ENCODE measurements at regions not wholly inside any gene's neighbourhood (a gene's known extent, or its start where the extent isn't known, plus 50 kb on each side); places are given as distances from the start of the nearest gene placed in this dataset.

DNA sequence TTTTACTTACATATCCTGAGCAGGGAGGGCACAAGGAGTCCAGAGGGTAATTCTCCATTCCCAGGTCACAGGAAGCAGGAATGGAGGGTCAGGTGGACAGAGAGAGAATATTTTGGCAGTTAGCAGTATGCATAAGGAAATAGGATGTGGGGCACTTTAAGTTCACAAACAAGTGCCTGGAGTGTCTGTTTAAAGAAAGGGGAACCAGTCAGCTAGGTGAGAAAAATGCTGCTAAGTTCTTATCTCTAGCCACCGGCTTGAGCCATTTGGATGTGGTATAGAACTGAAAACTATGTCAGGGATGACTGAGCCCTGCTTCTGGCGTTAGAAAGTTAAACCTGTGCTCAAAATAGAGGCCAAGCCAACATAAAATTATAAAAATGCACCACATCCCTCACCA, 739.7 kb upstream of the NCAM2 start (continued):
- no peak for TF ChIP-seq EWSR1 (IDR thresholded peaks at IDR 0.05; ENCODE audit: borderline replicate concordance, low read depth, partially characterized antibody)
- TF ChIP-seq DIDO1 (tag; IDR thresholded peaks at IDR 0.05; ENCODE audit: low read depth) = no peak
- no peak for TF ChIP-seq ZNF316 (IDR thresholded peaks at IDR 0.05)
- no peak for TF ChIP-seq ZNF175 (CRISPR knock-in tag; IDR thresholded peaks at IDR 0.05; ENCODE audit: low read depth)
- no peak for TF ChIP-seq ZNF3 (CRISPR knock-in tag; IDR thresholded peaks at IDR 0.05)
- no peak for TF ChIP-seq ZNF146 (CRISPR knock-in tag; IDR thresholded peaks at IDR 0.05; ENCODE audit: unreplicated experiment)
- TF ChIP-seq ZNF551 (CRISPR knock-in tag; IDR thresholded peaks at IDR 0.05) = no peak
- TF ChIP-seq ZC3H8 (IDR thresholded peaks at IDR 0.05) = no peak
- TF ChIP-seq NR2C2 (CRISPR knock-in tag; IDR thresholded peaks at IDR 0.05) = no peak
- no peak for TF ChIP-seq NR2C2 (tag; IDR thresholded peaks at IDR 0.05)
- TF ChIP-seq, protein P1, sequence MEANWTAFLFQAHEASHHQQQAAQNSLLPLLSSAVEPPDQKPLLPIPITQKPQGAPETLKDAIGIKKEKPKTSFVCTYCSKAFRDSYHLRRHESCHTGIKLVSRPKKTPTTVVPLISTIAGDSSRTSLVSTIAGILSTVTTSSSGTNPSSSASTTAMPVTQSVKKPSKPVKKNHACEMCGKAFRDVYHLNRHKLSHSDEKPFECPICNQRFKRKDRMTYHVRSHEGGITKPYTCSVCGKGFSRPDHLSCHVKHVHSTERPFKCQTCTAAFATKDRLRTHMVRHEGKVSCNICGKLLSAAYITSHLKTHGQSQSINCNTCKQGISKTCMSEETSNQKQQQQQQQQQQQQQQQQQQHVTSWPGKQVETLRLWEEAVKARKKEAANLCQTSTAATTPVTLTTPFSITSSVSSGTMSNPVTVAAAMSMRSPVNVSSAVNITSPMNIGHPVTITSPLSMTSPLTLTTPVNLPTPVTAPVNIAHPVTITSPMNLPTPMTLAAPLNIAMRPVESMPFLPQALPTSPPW (CRISPR knock-in tag; IDR thresholded peaks at IDR 0.05) = 0 out of 2 replicates have a peak, but pooled peaks have one; percentile 27
- no peak for TF ChIP-seq PHF20 (IDR thresholded peaks at IDR 0.05; ENCODE audit: partially characterized antibody)
- no peak for TF ChIP-seq HNRNPLL (IDR thresholded peaks at IDR 0.05; ENCODE audit: low read depth, low read length, poor library complexity, severe bottlenecking)
- TF ChIP-seq ZNF124 (CRISPR knock-in tag; IDR thresholded peaks at IDR 0.05) = no peak
- TF ChIP-seq, protein P2, sequence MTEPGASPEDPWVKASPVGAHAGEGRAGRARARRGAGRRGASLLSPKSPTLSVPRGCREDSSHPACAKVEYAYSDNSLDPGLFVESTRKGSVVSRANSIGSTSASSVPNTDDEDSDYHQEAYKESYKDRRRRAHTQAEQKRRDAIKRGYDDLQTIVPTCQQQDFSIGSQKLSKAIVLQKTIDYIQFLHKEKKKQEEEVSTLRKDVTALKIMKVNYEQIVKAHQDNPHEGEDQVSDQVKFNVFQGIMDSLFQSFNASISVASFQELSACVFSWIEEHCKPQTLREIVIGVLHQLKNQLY (CRISPR knock-in tag; conservative IDR thresholded peaks at IDR 0.05) = no peak
- TF ChIP-seq, protein P3, sequence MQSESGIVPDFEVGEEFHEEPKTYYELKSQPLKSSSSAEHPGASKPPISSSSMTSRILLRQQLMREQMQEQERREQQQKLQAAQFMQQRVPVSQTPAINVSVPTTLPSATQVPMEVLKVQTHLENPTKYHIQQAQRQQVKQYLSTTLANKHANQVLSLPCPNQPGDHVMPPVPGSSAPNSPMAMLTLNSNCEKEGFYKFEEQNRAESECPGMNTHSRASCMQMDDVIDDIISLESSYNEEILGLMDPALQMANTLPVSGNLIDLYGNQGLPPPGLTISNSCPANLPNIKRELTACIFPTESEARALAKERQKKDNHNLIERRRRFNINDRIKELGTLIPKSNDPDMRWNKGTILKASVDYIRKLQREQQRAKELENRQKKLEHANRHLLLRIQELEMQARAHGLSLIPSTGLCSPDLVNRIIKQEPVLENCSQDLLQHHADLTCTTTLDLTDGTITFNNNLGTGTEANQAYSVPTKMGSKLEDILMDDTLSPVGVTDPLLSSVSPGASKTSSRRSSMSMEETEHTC (IDR thresholded peaks at IDR 0.05) = no peak
- TF ChIP-seq, protein P4, sequence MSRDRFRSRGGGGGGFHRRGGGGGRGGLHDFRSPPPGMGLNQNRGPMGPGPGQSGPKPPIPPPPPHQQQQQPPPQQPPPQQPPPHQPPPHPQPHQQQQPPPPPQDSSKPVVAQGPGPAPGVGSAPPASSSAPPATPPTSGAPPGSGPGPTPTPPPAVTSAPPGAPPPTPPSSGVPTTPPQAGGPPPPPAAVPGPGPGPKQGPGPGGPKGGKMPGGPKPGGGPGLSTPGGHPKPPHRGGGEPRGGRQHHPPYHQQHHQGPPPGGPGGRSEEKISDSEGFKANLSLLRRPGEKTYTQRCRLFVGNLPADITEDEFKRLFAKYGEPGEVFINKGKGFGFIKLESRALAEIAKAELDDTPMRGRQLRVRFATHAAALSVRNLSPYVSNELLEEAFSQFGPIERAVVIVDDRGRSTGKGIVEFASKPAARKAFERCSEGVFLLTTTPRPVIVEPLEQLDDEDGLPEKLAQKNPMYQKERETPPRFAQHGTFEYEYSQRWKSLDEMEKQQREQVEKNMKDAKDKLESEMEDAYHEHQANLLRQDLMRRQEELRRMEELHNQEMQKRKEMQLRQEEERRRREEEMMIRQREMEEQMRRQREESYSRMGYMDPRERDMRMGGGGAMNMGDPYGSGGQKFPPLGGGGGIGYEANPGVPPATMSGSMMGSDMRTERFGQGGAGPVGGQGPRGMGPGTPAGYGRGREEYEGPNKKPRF (IDR thresholded peaks at IDR 0.05; ENCODE audit: low read depth, low read length) = no peak
- TF ChIP-seq ZNF717 (CRISPR knock-in tag; IDR thresholded peaks at IDR 0.05) = no peak
- TF ChIP-seq SMARCC2 (IDR thresholded peaks at IDR 0.05; ENCODE audit: low read depth) = peak; percentile 74
- TF ChIP-seq PCBP2 (IDR thresholded peaks at IDR 0.05; ENCODE audit: low read depth, low read length, poor library complexity, severe bottlenecking) = no peak
- peak; percentile 39; the same call in 1 of the 2 replicates for TF ChIP-seq NFE2 (IDR thresholded peaks at IDR 0.05; ENCODE audit: low read depth)
- no peak for TF ChIP-seq SMAD3 (CRISPR knock-in tag; conservative IDR thresholded peaks at IDR 0.05)
- TF ChIP-seq TAF9B (IDR thresholded peaks at IDR 0.05; ENCODE audit: partially characterized antibody) = no peak
- TF ChIP-seq U2AF1 (optimal IDR thresholded peaks at IDR 0.05; ENCODE audit: low read depth, low read length) = no peak
- 0 out of 2 replicates have a peak, but pooled peaks have one; percentile 40 for TF ChIP-seq TOE1 (IDR thresholded peaks at IDR 0.05; ENCODE audit: borderline replicate concordance)
- no peak for TF ChIP-seq TOE1 (CRISPR knock-in tag; IDR thresholded peaks at IDR 0.05; ENCODE audit: borderline replicate concordance, low read depth)
- TF ChIP-seq ZNF212 (CRISPR knock-in tag; IDR thresholded peaks at IDR 0.05) = no peak

All from K562 (cell line).